ENCODE measurements at regions not wholly inside any gene's neighbourhood (a gene's known extent, or its start where the extent isn't known, plus 50 kb on each side); places are given as distances from the start of the nearest gene placed in this dataset.

DNA sequence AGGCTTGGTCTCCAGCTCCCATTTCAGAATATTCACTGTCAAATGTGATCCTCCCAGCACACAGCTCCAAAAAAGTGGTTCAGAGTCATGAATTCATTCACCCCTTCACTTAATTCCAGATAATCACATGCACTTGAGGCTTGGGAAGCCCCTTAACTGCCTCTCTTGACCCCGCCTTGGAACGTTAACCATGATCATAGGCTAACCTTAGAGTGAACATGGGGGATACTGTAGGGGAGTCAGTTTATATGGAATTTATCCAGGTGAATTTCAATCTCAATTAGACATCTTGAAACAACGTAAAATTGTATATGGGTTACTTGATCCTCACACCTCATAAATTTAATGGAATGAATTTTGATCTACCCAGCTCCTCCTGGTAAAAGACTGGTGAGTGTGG, 346.8 kb upstream of the ARID1B start:
- H3K9me3 ChIP-seq (ENCODE audit: control insufficient read depth, insufficient read depth, low read length): no peaks in the 10 kb centered on the region
- BruUV-seq (replicated peaks): no TSS peak
- dilution Hi-C loops (cut with HindIII; ENCODE audit: low sequenced_read_pairs, unreplicated experiment) (no loop called here), in situ Hi-C loops (cut with MboI; ENCODE audit: low sequenced_read_pairs) (no loop called here), intact Hi-C loops (cut with micrococcal nuclease) (no loop called here)
- no peak overlapping the region for H3K27ac ChIP-seq (ENCODE audit: insufficient read depth, low read length)
- no peak overlapping the region for H4K8ac ChIP-seq (ENCODE audit: low read depth in 2 of 2, low read length in 2 of 2)
- H2BK5ac ChIP-seq (ENCODE audit: low read depth, low read length, poor library complexity, severe bottlenecking): no peak overlapping the region
- no peak for DNase-seq
- H2BK15ac ChIP-seq (ENCODE audit: low read depth, low read length): no peak overlapping the region
- H3K56ac ChIP-seq (ENCODE audit: extremely low read depth, insufficient read depth, low read length): no peak overlapping the region
- H2BK20ac ChIP-seq (ENCODE audit: low read depth, low read length): no peak overlapping the region
- POLR2A ChIA-PET (ENCODE audit: unreplicated experiment): no interaction called here
- no peaks in the 10 kb centered on the region for H3K79me1 ChIP-seq (ENCODE audit: low read depth in 1 of 2, low read length in 2 of 2)
- H3K9me1 ChIP-seq (ENCODE audit: insufficient read depth, low read length): no peaks in the 10 kb centered on the region
- H3K27me3 ChIP-seq (ENCODE audit: control insufficient read depth, insufficient read depth, low read length): no peaks in the 10 kb centered on the region
- no peak overlapping the region for H3K14ac ChIP-seq (replicated peaks; ENCODE audit: low read depth, low read length)
- no peak overlapping the region for H2AFZ ChIP-seq (replicated peaks; ENCODE audit: low read length, poor library complexity)
- no peak overlapping the region for H2AK9ac ChIP-seq (replicated peaks; ENCODE audit: low read depth, low read length, poor library complexity)
- WGBS, 2 experiments (ENCODE audit: extremely low coverage in 2 of 2, insufficient read length in 1 of 2): no CpG with 5 or more reads among the region's 3 CpGs
- no peak overlapping the region for H4K5ac ChIP-seq (ENCODE audit: low read depth, low read length)
- H2AK5ac ChIP-seq (ENCODE audit: low read depth, low read length): no peak overlapping the region
- no peak overlapping the region for H3K9ac ChIP-seq (ENCODE audit: low read depth, low read length)
- H3K4ac ChIP-seq (ENCODE audit: low read depth, low read length): no peak overlapping the region
- no peak overlapping the region for H4K91ac ChIP-seq (ENCODE audit: insufficient read depth, low read depth, low read length)
- no peak overlapping the region for H3K18ac ChIP-seq (ENCODE audit: low read depth, low read length)
- peaks cover 5% of the 10 kb centered on the region; the same call in 1 of the 2 replicates for H3K4me1 ChIP-seq (ENCODE audit: control insufficient read depth, insufficient read depth, low read length)
- H3K23ac ChIP-seq (ENCODE audit: low read depth, low read length): no peak overlapping the region
- CTCF ChIA-PET: no interaction called here
- no peaks in the 10 kb centered on the region for H3K36me3 ChIP-seq (ENCODE audit: control insufficient read depth, insufficient read depth, low read length)
- TF ChIP-seq MAFK (IDR thresholded peaks at IDR 0.05; ENCODE audit: low read depth, low read length) (no peak), NFE2L2 (IDR thresholded peaks at IDR 0.05; ENCODE audit: low read depth, low read length) (no peak), CEBPB (IDR thresholded peaks at IDR 0.05; ENCODE audit: low read depth, low read length) (no peak), BHLHE40 (IDR thresholded peaks at IDR 0.05; ENCODE audit: low read depth, low read length) (no peak), FOS (IDR thresholded peaks at IDR 0.05; ENCODE audit: low read depth, low read length) (no peak), POLR2A (IDR thresholded peaks at IDR 0.05; ENCODE audit: low read depth, low read length) (no peak), MAZ (IDR thresholded peaks at IDR 0.05; ENCODE audit: borderline replicate concordance, low read depth, low read length) (no peak), MXI1 (IDR thresholded peaks at IDR 0.05; ENCODE audit: borderline replicate concordance, low read depth, low read length) (no peak), RCOR1 (IDR thresholded peaks at IDR 0.05; ENCODE audit: insufficient replicate concordance, low read length) (no peak), RFX5 (IDR thresholded peaks at IDR 0.05; ENCODE audit: low read depth, low read length) (no peak), CHD1 (IDR thresholded peaks at IDR 0.05; ENCODE audit: low read depth, low read length) (no peak), SMC3 (IDR thresholded peaks at IDR 0.05; ENCODE audit: low read depth, low read length) (no peak), RAD21 (IDR thresholded peaks at IDR 0.05; ENCODE audit: low read length) (no peak)
- TF ChIP-seq, protein P1, sequence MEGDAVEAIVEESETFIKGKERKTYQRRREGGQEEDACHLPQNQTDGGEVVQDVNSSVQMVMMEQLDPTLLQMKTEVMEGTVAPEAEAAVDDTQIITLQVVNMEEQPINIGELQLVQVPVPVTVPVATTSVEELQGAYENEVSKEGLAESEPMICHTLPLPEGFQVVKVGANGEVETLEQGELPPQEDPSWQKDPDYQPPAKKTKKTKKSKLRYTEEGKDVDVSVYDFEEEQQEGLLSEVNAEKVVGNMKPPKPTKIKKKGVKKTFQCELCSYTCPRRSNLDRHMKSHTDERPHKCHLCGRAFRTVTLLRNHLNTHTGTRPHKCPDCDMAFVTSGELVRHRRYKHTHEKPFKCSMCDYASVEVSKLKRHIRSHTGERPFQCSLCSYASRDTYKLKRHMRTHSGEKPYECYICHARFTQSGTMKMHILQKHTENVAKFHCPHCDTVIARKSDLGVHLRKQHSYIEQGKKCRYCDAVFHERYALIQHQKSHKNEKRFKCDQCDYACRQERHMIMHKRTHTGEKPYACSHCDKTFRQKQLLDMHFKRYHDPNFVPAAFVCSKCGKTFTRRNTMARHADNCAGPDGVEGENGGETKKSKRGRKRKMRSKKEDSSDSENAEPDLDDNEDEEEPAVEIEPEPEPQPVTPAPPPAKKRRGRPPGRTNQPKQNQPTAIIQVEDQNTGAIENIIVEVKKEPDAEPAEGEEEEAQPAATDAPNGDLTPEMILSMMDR (conservative IDR thresholded peaks at IDR 0.05; ENCODE audit: low read depth, low read length): no peak
- TF ChIP-seq, protein P2, sequence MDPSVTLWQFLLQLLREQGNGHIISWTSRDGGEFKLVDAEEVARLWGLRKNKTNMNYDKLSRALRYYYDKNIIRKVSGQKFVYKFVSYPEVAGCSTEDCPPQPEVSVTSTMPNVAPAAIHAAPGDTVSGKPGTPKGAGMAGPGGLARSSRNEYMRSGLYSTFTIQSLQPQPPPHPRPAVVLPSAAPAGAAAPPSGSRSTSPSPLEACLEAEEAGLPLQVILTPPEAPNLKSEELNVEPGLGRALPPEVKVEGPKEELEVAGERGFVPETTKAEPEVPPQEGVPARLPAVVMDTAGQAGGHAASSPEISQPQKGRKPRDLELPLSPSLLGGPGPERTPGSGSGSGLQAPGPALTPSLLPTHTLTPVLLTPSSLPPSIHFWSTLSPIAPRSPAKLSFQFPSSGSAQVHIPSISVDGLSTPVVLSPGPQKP (IDR thresholded peaks at IDR 0.05; ENCODE audit: borderline replicate concordance, low read depth, low read length): no peak
- TF ChIP-seq, protein P3, sequence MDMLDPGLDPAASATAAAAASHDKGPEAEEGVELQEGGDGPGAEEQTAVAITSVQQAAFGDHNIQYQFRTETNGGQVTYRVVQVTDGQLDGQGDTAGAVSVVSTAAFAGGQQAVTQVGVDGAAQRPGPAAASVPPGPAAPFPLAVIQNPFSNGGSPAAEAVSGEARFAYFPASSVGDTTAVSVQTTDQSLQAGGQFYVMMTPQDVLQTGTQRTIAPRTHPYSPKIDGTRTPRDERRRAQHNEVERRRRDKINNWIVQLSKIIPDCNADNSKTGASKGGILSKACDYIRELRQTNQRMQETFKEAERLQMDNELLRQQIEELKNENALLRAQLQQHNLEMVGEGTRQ (IDR thresholded peaks at IDR 0.05; ENCODE audit: low read depth, low read length): no peak
- H2BK120ac ChIP-seq (ENCODE audit: low read depth, low read length): no peak overlapping the region
- no peak for ATAC-seq (ENCODE audit: low read depth)
- no peak overlapping the region for H3K4me2 ChIP-seq (ENCODE audit: low read depth, low read length)
- H3K4me3 ChIP-seq (ENCODE audit: insufficient read depth, low read depth, low read length): no peak overlapping the region
- H4K20me1 ChIP-seq (ENCODE audit: insufficient read depth, low read length): no peaks in the 10 kb centered on the region
